Activated B cell treated with CpG ODN at 0.5 μM for 24 hours (primary cell): ENCODE measurements at regions not wholly inside any gene's neighbourhood (a gene's known extent, or its start where the extent isn't known, plus 50 kb on each side); places are given as distances from the start of the nearest gene placed in this dataset.

ENCODE experiments used
- ATAC-seq: fragments of 200-7000 bp; cut with Tn5 transposase; one replicate; pipeline ENCODE4 v1.10.0; 2021; ENCODE audit warnings: low read depth, mild to moderate bottlenecking, moderate library complexity
- CTCF ChIA-PET: fragments of 350-600 bp; sonication (Branson Sonifier 250); formaldehyde crosslinking; loops from one replicate; lab custom pipeline; 2021; ENCODE audit warnings: antibody characterized with exemption; lab: Charles Lee
- POLR2A ChIA-PET: fragments of 350-600 bp; sonication (Branson Sonifier 250); formaldehyde crosslinking; loops from one replicate; lab custom pipeline; 2021; ENCODE audit warnings: antibody characterized with exemption; lab: Charles Lee
- DNase-seq: peaks from one replicate; pipeline ENCODE4 v3.0.0; 2022
- H3K27ac Mint-ChIP-seq: one replicate; pipeline ENCODE4 v1.8.0; 2020; ENCODE audit warnings: mixed read lengths
- H3K27me3 Mint-ChIP-seq: one replicate; pipeline ENCODE4 v1.8.0; 2021; ENCODE audit warnings: mixed read lengths
- H3K36me3 Mint-ChIP-seq: one replicate; pipeline ENCODE4 v1.8.0; 2021; ENCODE audit warnings: low read depth, mixed read lengths
- H3K4me1 Mint-ChIP-seq: one replicate; pipeline ENCODE4 v1.8.0; 2021; ENCODE audit warnings: mixed read lengths
- H3K4me3 Mint-ChIP-seq: one replicate; pipeline ENCODE4 v1.8.0; 2020; ENCODE audit warnings: mild to moderate bottlenecking, mixed read lengths
- H3K9me3 Mint-ChIP-seq: one replicate; pipeline ENCODE4 v1.8.0; 2020; ENCODE audit warnings: mixed read lengths
- CTCF ChIP-seq: fragments of 200-600 bp; IDR thresholded peaks from one replicate; pipeline ENCODE4 v1.8.0; 2022; ENCODE audit warnings: antibody characterized with exemption, mild to moderate bottlenecking
- intact Hi-C: fragments of 100-400 bp; cut with micrococcal nuclease; formaldehyde crosslinking; loops from one replicate; pipeline ENCODE4 v1.15.1; 2024

- no peak for TF ChIP-seq CTCF
- intact Hi-C loops, result no loop called here
- DNase-seq, result no peak
- ATAC-seq, result no peak
- peaks cover 2% of the 10 kb centered on the region for H3K27me3 Mint-ChIP-seq
- H3K4me1 Mint-ChIP-seq, result no peaks in the 10 kb centered on the region
- no peaks in the 10 kb centered on the region for H3K9me3 Mint-ChIP-seq
- no peaks in the 10 kb centered on the region for H3K36me3 Mint-ChIP-seq
- H3K27ac Mint-ChIP-seq, result no peak overlapping the region
- no peak overlapping the region for H3K4me3 Mint-ChIP-seq
- CTCF ChIA-PET, result no interaction called here
- POLR2A ChIA-PET, result no interaction called here
Measured at GRCh38 chr5:36815871-36816270, 60.7 kb upstream of the NIPBL start.

- H3K27ac Mint-ChIP-seq, result no peak overlapping the region
- no peaks in the 10 kb centered on the region for H3K4me1 Mint-ChIP-seq
- H3K9me3 Mint-ChIP-seq, result peaks cover 2% of the 10 kb centered on the region
- DNase-seq, result no peak
- no peak overlapping the region for H3K4me3 Mint-ChIP-seq
- no peak for TF ChIP-seq CTCF
- intact Hi-C loops, result no loop called here
- no peak for ATAC-seq
- ChIA-PET POLR2A (no interaction called here), CTCF (no interaction called here)
- H3K36me3 Mint-ChIP-seq, result no peaks in the 10 kb centered on the region
- peaks cover 21% of the 10 kb centered on the region for H3K27me3 Mint-ChIP-seq
Measured at GRCh38 chr5:36820900-36821299, 55.7 kb upstream of the NIPBL start.

- Mint-ChIP-seq H3K4me1 (no peaks in the 10 kb centered on the region), H3K27me3 (peaks cover 23% of the 10 kb centered on the region), H3K9me3 (peaks cover 2% of the 10 kb centered on the region), H3K36me3 (no peaks in the 10 kb centered on the region), H3K27ac (no peak overlapping the region), H3K4me3 (no peak overlapping the region)
- no peak for TF ChIP-seq CTCF
- POLR2A ChIA-PET, result no interaction called here
- CTCF ChIA-PET, result no interaction called here
- intact Hi-C loops, result no loop called here
- ATAC-seq (no peak), DNase-seq (no peak)
Measured at GRCh38 chr5:36826694-36827093, 49.9 kb upstream of the NIPBL start.
